Activated CD4-positive, alpha-beta T cell treated with anti-CD3 and anti-CD28 coated beads for 36 hours (primary cell): ENCODE measurements at regions not wholly inside any gene's neighbourhood (a gene's known extent, or its start where the extent isn't known, plus 50 kb on each side); places are given as distances from the start of the nearest gene placed in this dataset.

ENCODE experiments used
- ATAC-seq: fragments of 200-7000 bp; cut with Tn5 transposase; one replicate; pipeline ENCODE4 v1.10.0; 2021; ENCODE audit warnings: mild to moderate bottlenecking, moderate library complexity
- CTCF ChIA-PET: fragments of 350-600 bp; sonication (Branson Sonifier 250); formaldehyde crosslinking; loops from one replicate; lab custom pipeline; 2021; ENCODE audit warnings: antibody characterized with exemption; lab: Charles Lee
- POLR2A ChIA-PET: fragments of 350-600 bp; sonication (Branson Sonifier 250); formaldehyde crosslinking; loops from one replicate; lab custom pipeline; 2021; ENCODE audit warnings: antibody characterized with exemption, inconsistent platforms; lab: Charles Lee
- DNase-seq: peaks from one replicate; pipeline ENCODE4 v3.0.0-alpha.2; 2020
- H3K27ac Mint-ChIP-seq: one replicate; pipeline ENCODE4 v1.8.0; 2021; ENCODE audit warnings: mixed read lengths
- H3K27me3 Mint-ChIP-seq: one replicate; pipeline ENCODE4 v1.8.0; 2021; ENCODE audit warnings: mixed read lengths
- H3K36me3 Mint-ChIP-seq: one replicate; pipeline ENCODE4 v1.8.0; 2021; ENCODE audit warnings: low read depth, mixed read lengths
- H3K4me1 Mint-ChIP-seq: one replicate; pipeline ENCODE4 v1.8.0; 2021; ENCODE audit warnings: mixed read lengths
- H3K4me3 Mint-ChIP-seq: one replicate; pipeline ENCODE4 v1.8.0; 2021; ENCODE audit warnings: mild to moderate bottlenecking, moderate library complexity, mixed read lengths
- H3K9me3 Mint-ChIP-seq: one replicate; pipeline ENCODE4 v1.8.0; 2021; ENCODE audit warnings: low read depth, mixed read lengths
- intact Hi-C, 2 experiments: fragments of 100-400 bp; cut with DNase I in 1 of 2; cut with micrococcal nuclease in 1 of 2; formaldehyde crosslinking; loops; one replicate each; pipeline versions ENCODE4 v1.14.2 to v1.15.1; 2022 to 2024; cut with DNase I, micrococcal nuclease

- H3K27me3 Mint-ChIP-seq, result peaks cover 3% of the 10 kb centered on the region
- no peak for ATAC-seq
Observed at GRCh38 chr1:8267307-8267706, 50.6 kb upstream of the SLC45A1 start.

GRCh38 chr1:8266436-8267165 is 51.3 kb upstream of the SLC45A1 start:
- Mint-ChIP-seq H3K27ac (no peak overlapping the region), H3K27me3 (peaks cover 3% of the 10 kb centered on the region), H3K4me3 (no peak overlapping the region), H3K4me1 (no peaks in the 10 kb centered on the region), H3K36me3 (no peaks in the 10 kb centered on the region), H3K9me3 (no peaks in the 10 kb centered on the region)
- intact Hi-C loops, result no loop called here
- CTCF ChIA-PET, result interaction anchor here (0.9 kb wide), 1 partner anchor 252 kb away, joined by 3 read pairs; no protein-coding TSS in a partner anchor
- POLR2A ChIA-PET, result no interaction called here
- no peak for DNase-seq
- no peak for ATAC-seq

More at GRCh38 chr1:8267307-8267706, 50.6 kb upstream of the SLC45A1 start:
- CTCF ChIA-PET, result no interaction called here
- POLR2A ChIA-PET, result no interaction called here
- DNase-seq, result no peak
- Mint-ChIP-seq H3K4me1 (no peaks in the 10 kb centered on the region), H3K9me3 (no peaks in the 10 kb centered on the region), H3K4me3 (no peak overlapping the region), H3K36me3 (no peaks in the 10 kb centered on the region), H3K27ac (no peak overlapping the region)
- intact Hi-C loops, result no loop called here

- intact Hi-C loops, result no loop called here
- POLR2A ChIA-PET, result no interaction called here
Observed at GRCh38 chr1:8263791-8264190, 54.1 kb upstream of the SLC45A1 start.

GRCh38 chr1:8261398-8261762 is 56.5 kb upstream of the SLC45A1 start:
- intact Hi-C loops, result no loop called here
- Mint-ChIP-seq H3K27ac (no peak overlapping the region), H3K9me3 (no peaks in the 10 kb centered on the region), H3K4me1 (no peaks in the 10 kb centered on the region), H3K36me3 (no peaks in the 10 kb centered on the region), H3K27me3 (peaks cover 5% of the 10 kb centered on the region), H3K4me3 (no peak overlapping the region)
- POLR2A ChIA-PET, result no interaction called here
- ATAC-seq (no peak), DNase-seq (no peak)
- CTCF ChIA-PET, result no interaction called here

More at GRCh38 chr1:8263791-8264190, 54.1 kb upstream of the SLC45A1 start:
- CTCF ChIA-PET, result interaction anchor here (0.6 kb wide), 1 partner anchor 73 kb away, joined by 3 read pairs; no protein-coding TSS in a partner anchor
- H3K27me3 Mint-ChIP-seq, result peaks cover 2% of the 10 kb centered on the region
- H3K27ac Mint-ChIP-seq, result no peak overlapping the region
- no peaks in the 10 kb centered on the region for H3K36me3 Mint-ChIP-seq
- H3K4me1 Mint-ChIP-seq, result no peaks in the 10 kb centered on the region
- ATAC-seq (no peak), DNase-seq (no peak)
- H3K4me3 Mint-ChIP-seq, result no peak overlapping the region
- H3K9me3 Mint-ChIP-seq, result no peaks in the 10 kb centered on the region

GRCh38 chr1:8259498-8260290 is 58.2 kb upstream of the SLC45A1 start:
- Mint-ChIP-seq H3K4me1 (no peaks in the 10 kb centered on the region), H3K27ac (no peak overlapping the region), H3K4me3 (no peak overlapping the region), H3K36me3 (no peaks in the 10 kb centered on the region), H3K27me3 (peaks cover 7% of the 10 kb centered on the region), H3K9me3 (no peaks in the 10 kb centered on the region)
- POLR2A ChIA-PET, result no interaction called here
- intact Hi-C loops, result no loop called here
- CTCF ChIA-PET, result interaction anchor here (1.1 kb wide), 1 partner anchor 33 kb away, joined by 4 read pairs; no protein-coding TSS in a partner anchor
- DNase-seq (no peak), ATAC-seq (no peak)

- H3K9me3 Mint-ChIP-seq, result no peaks in the 10 kb centered on the region
- no peaks in the 10 kb centered on the region for H3K36me3 Mint-ChIP-seq
- H3K27ac Mint-ChIP-seq, result no peak overlapping the region
- H3K27me3 Mint-ChIP-seq, result peaks cover 9% of the 10 kb centered on the region
- intact Hi-C loops, result no loop called here
- CTCF ChIA-PET, result no interaction called here
- H3K4me1 Mint-ChIP-seq, result peaks cover 6% of the 10 kb centered on the region
- no peak for DNase-seq
- ATAC-seq, result no peak
- POLR2A ChIA-PET, result no interaction called here
- no peak overlapping the region for H3K4me3 Mint-ChIP-seq
Observed at GRCh38 chr1:8257621-8258020, 60.3 kb upstream of the SLC45A1 start.

GRCh38 chr1:8256321-8256720 is 61.6 kb upstream of the SLC45A1 start:
- H3K27me3 Mint-ChIP-seq, result peaks cover 9% of the 10 kb centered on the region
- peaks cover 6% of the 10 kb centered on the region for H3K4me1 Mint-ChIP-seq
- ChIA-PET CTCF (no interaction called here), POLR2A (no interaction called here)
- ATAC-seq, result no peak
- no peak overlapping the region for H3K4me3 Mint-ChIP-seq
- no peak overlapping the region for H3K27ac Mint-ChIP-seq
- H3K36me3 Mint-ChIP-seq, result no peaks in the 10 kb centered on the region
- no peak for DNase-seq
- intact Hi-C loops, result no loop called here
- no peaks in the 10 kb centered on the region for H3K9me3 Mint-ChIP-seq

- Mint-ChIP-seq H3K9me3 (no peaks in the 10 kb centered on the region), H3K27ac (no peak overlapping the region)
- CTCF ChIA-PET, result no interaction called here
Observed at GRCh38 chr1:8255712-8256111, 62.2 kb upstream of the SLC45A1 start.

GRCh38 chr1:8252266-8252951 is 65.5 kb upstream of the SLC45A1 start:
- Mint-ChIP-seq H3K4me3 (no peak overlapping the region), H3K27me3 (peaks cover 6% of the 10 kb centered on the region), H3K27ac (no peak overlapping the region), H3K36me3 (no peaks in the 10 kb centered on the region), H3K9me3 (no peaks in the 10 kb centered on the region), H3K4me1 (peaks cover 12% of the 10 kb centered on the region)
- POLR2A ChIA-PET, result interaction anchor here (0.6 kb wide), 1 partner anchor 155 kb away, joined by 3 read pairs; no protein-coding TSS in a partner anchor
- intact Hi-C loops, result no loop called here
- ATAC-seq (no peak), DNase-seq (no peak)
- CTCF ChIA-PET, result interaction anchor here (0.8 kb wide), 1 partner anchor 109 kb away, joined by 4 read pairs; no protein-coding TSS in a partner anchor

More at GRCh38 chr1:8255712-8256111, 62.2 kb upstream of the SLC45A1 start:
- Mint-ChIP-seq H3K4me3 (no peak overlapping the region), H3K4me1 (peaks cover 6% of the 10 kb centered on the region), H3K36me3 (no peaks in the 10 kb centered on the region), H3K27me3 (peaks cover 7% of the 10 kb centered on the region)
- ATAC-seq (no peak), DNase-seq (no peak)
- POLR2A ChIA-PET, result no interaction called here
- intact Hi-C loops, result no loop called here

GRCh38 chr1:8251635-8252034 is 66.3 kb upstream of the SLC45A1 start:
- ChIA-PET CTCF (interaction anchor here (0.8 to 1.2 kb wide), 2 partner anchors 110 to 237 kb away, joined by 4 read pairs; no protein-coding TSS in a partner anchor), POLR2A (no interaction called here)
- intact Hi-C loops, result no loop called here
- Mint-ChIP-seq H3K36me3 (no peaks in the 10 kb centered on the region), H3K27me3 (peaks cover 4% of the 10 kb centered on the region), H3K27ac (no peak overlapping the region), H3K9me3 (no peaks in the 10 kb centered on the region), H3K4me3 (no peak overlapping the region), H3K4me1 (peaks cover 12% of the 10 kb centered on the region)
- ATAC-seq (no peak), DNase-seq (no peak)

GRCh38 chr1:8249838-8250237 is 68.1 kb upstream of the SLC45A1 start:
- intact Hi-C loops, result no loop called here
- H3K36me3 Mint-ChIP-seq, result no peaks in the 10 kb centered on the region
- peaks cover 2% of the 10 kb centered on the region for H3K27me3 Mint-ChIP-seq
- H3K4me3 Mint-ChIP-seq, result no peak overlapping the region
- POLR2A ChIA-PET, result no interaction called here
- DNase-seq (no peak), ATAC-seq (no peak)
- H3K27ac Mint-ChIP-seq, result no peak overlapping the region
- peaks cover 12% of the 10 kb centered on the region for H3K4me1 Mint-ChIP-seq
- H3K9me3 Mint-ChIP-seq, result no peaks in the 10 kb centered on the region
- CTCF ChIA-PET, result interaction anchor here (1.4 kb wide), 1 partner anchor 217 kb away, joined by 4 read pairs; no protein-coding TSS in a partner anchor
